GOT3 (cell line): ENCODE measurements at regions not wholly inside any gene's neighbourhood (a gene's known extent, or its start where the extent isn't known, plus 50 kb on each side); places are given as distances from the start of the nearest gene placed in this dataset.

ENCODE experiments used
- DNase-seq: peaks from one replicate; lab custom pipeline; 2025; ENCODE audit warnings: mixed read lengths; lab: John Stamatoyannopoulos, UW

- DNase-seq = no peak
Measured at GRCh38 chr12:63232896-63233295, 81.9 kb upstream of the AVPR1A start.

- no peak for DNase-seq
Measured at GRCh38 chr12:63228853-63229252, 77.9 kb upstream of the AVPR1A start.

- DNase-seq = no peak
Measured at GRCh38 chr12:63226792-63227463, 75.9 kb upstream of the AVPR1A start.

DNA sequence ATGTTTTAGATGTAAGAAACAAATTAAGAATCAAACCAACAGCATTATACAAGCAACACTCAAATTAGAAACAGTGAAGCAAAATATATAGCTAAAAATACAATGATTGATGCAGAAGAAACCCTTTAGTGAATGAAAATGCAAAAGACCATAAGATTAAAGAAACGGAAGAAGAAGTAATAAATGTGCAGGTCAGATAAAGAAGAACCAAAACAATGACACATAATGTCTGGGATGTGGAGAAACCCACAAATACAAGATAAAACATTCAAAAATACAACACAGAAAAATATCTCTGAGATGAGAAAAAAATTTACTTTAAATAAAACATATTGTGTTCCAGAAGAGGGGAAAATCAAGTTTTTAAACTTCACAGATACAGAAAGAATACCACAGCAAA is 73.4 kb upstream of the AVPR1A start:
- DNase-seq = no peak

- DNase-seq = no peak
Measured at GRCh38 chr12:63223128-63223527, 72.1 kb upstream of the AVPR1A start.

DNA sequence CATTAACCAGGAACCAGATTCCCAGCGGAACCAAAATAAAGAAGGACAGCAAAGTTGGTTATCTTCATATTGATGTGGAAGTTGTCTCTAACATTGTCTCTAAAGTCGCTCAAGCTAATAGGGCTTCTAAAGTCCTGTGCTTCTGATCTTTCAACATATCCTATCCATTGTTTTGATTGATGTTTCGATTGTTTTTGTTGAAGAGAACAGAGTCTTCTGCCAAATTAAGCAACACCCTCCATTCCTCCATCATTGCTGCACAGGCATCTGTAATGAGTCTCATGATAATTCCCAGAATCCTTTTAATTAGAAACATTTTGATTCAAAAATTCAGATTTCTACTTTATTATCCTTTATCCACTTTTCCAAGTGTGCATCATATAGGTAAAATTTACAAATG is 71.6 kb upstream of the AVPR1A start:
- no peak for DNase-seq

- no peak for DNase-seq
Measured at GRCh38 chr12:63220921-63221320, 69.9 kb upstream of the AVPR1A start.

- no peak for DNase-seq
Measured at GRCh38 chr12:63212316-63212715, 61.3 kb upstream of the AVPR1A start.

DNA sequence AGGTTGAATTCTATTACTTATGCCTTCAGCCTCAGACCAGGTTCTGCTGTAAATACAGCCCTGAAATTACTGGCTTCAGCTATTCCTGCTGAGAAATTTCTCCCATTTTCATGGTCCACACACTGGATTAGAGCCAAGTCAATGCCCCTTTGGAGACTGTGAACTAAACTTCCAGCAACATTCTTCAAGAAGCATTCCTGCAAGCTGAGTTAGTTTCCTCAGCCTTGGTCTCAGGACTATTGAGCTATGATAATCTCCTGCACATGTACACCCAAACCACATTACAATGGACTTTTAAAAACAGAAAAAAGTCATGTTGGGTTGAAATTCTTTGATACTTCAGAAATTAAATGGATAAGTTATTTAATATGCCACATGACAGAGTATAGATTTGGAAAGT is 58.0 kb upstream of the AVPR1A start:
- DNase-seq = no peak

GRCh38 chr12:63206909-63207308 is 55.9 kb upstream of the AVPR1A start:
- DNase-seq = peak; percentile 78

DNA sequence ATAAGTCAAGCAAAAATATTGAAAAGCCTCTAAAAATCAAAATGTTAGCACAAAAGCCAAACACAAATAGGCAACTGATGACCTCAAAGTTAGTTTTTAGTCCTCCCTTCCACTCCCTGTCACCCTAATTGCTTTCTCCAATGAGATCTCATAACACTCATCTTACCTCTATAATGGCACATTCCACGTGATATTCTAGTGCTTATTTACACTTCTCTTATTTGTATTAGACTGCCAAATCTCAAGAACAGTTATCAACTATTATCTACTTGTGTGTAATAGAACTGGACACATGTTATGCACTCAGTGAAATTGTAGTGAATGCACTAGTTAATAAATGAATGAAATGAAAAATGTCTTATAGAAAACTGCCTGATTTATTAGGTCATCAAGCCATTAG is 55.5 kb upstream of the AVPR1A start:
- DNase-seq = no peak
